ENCODE measurements at regions not wholly inside any gene's neighbourhood (a gene's known extent, or its start where the extent isn't known, plus 50 kb on each side); places are given as distances from the start of the nearest gene placed in this dataset.

GRCh38 chr21:24369746-24370145 is 1237.5 kb downstream of the MRPL39 start:
- TF ChIP-seq, protein P1, sequence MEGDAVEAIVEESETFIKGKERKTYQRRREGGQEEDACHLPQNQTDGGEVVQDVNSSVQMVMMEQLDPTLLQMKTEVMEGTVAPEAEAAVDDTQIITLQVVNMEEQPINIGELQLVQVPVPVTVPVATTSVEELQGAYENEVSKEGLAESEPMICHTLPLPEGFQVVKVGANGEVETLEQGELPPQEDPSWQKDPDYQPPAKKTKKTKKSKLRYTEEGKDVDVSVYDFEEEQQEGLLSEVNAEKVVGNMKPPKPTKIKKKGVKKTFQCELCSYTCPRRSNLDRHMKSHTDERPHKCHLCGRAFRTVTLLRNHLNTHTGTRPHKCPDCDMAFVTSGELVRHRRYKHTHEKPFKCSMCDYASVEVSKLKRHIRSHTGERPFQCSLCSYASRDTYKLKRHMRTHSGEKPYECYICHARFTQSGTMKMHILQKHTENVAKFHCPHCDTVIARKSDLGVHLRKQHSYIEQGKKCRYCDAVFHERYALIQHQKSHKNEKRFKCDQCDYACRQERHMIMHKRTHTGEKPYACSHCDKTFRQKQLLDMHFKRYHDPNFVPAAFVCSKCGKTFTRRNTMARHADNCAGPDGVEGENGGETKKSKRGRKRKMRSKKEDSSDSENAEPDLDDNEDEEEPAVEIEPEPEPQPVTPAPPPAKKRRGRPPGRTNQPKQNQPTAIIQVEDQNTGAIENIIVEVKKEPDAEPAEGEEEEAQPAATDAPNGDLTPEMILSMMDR (IDR thresholded peaks at IDR 0.05), result no peak
- no peak for TF ChIP-seq POLR2A (IDR thresholded peaks at IDR 0.05)
- TF ChIP-seq POLR2AphosphoS5 (IDR thresholded peaks at IDR 0.05), result no peak
- TF ChIP-seq EP300 (IDR thresholded peaks at IDR 0.05), result no peak
